ENCODE measurements at regions not wholly inside any gene's neighbourhood (a gene's known extent, or its start where the extent isn't known, plus 50 kb on each side); places are given as distances from the start of the nearest gene placed in this dataset.
A peak's percentile ranks its signal among the peaks of the same experiment; 100 is the strongest.

DNA sequence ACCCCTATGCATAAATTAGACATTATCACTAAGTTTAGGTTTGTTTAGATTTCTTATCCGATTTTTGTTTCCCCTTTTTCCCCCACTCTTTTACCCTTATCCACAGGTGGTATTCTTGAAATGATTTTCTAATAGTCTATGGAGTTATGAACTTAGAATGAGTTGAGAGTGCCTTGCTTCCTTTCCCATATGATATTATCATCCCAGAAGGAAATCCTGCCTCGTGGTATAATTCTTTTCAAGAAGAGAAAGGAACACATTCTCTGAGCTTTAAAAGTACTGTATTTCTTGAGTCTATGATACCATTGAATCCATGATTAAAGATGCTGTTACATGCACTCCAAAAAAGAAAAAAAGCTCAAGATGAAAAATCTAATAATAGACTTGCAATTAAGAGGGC, 76.9 kb upstream of the ADAMTSL1 start:
- dilution Hi-C loops (cut with MboI; ENCODE audit: extremely low pct_ligation_motif_present, low sequenced_read_pairs): no loop called here
- no peaks in the 10 kb centered on the region for H4K20me1 ChIP-seq (replicated peaks; ENCODE audit: control insufficient read depth, extremely low read depth, insufficient read depth, low read length)
- FAIRE-seq: no peak

DNA sequence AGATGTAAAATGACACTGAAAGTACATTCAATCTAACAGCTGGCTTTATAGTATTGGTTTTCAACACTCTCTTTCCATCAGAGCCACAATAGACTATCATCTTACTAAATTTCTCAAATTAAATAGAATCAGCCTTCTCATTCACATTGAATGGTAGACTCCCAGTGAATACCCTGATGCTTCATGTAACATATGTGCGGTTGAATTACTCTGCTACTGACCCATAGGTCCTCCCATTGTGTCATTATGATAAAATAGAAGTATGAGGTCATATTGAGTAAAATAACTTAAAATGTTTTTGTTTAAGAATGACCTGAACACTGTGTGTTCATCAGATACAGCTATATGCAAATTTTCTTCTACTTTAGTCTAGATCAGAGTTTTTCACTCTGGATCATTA, 75.9 kb upstream of the ADAMTSL1 start:
- Histone ChIP-seq H3K4me1 (ENCODE audit: control insufficient read depth, extremely low read depth, insufficient read depth, low read length) (peaks cover 35% of the 10 kb centered on the region), H3K79me2 (ENCODE audit: control insufficient read depth, insufficient read depth, low read length) (no peaks in the 10 kb centered on the region), H3K36me3 (ENCODE audit: control insufficient read depth in 2 of 2, extremely low read depth in 1 of 2, insufficient read depth in 2 of 2, low read length in 2 of 2) (no peaks in the 10 kb centered on the region), H3K27me3 (ENCODE audit: control insufficient read depth in 2 of 2, insufficient read depth in 2 of 2, low read length in 2 of 2) (no peaks in the 10 kb centered on the region), H3K4me2 (ENCODE audit: insufficient read depth, low read length) (no peak overlapping the region), H2AFZ (ENCODE audit: low read depth, low read length) (no peak overlapping the region), H3K9me3 (replicated peaks; ENCODE audit: control insufficient read depth, insufficient read depth, low read length) (no peaks in the 10 kb centered on the region), H3K9ac (replicated peaks; ENCODE audit: extremely low read depth, insufficient read depth, low read length) (no peak overlapping the region), H4K20me1 (replicated peaks; ENCODE audit: control insufficient read depth, extremely low read depth, insufficient read depth, low read length) (no peaks in the 10 kb centered on the region), H3K9me1 (replicated peaks; ENCODE audit: control insufficient read depth, extremely low read depth, insufficient read depth, low read length) (peaks cover 5% of the 10 kb centered on the region), H3K27ac (ENCODE audit: insufficient read depth, low read depth, low read length) (no peak overlapping the region), H3K4me3 (replicated peaks in 1 of 3; ENCODE audit: insufficient read depth in 1 of 3, low read depth in 1 of 3, low read length in 3 of 3) (no peak overlapping the region)
- DNase-seq (ENCODE audit: low read depth, low spot score): no peak
- BruUV-seq (replicated peaks): no TSS peak
- dilution Hi-C loops (cut with MboI; ENCODE audit: extremely low pct_ligation_motif_present, low sequenced_read_pairs): no loop called here
- no peak for TF ChIP-seq MYC (IDR thresholded peaks at IDR 0.05; ENCODE audit: low read depth, low read length)
- TF ChIP-seq JUN (IDR thresholded peaks at IDR 0.05; ENCODE audit: borderline replicate concordance, insufficient read depth, insufficient read length, low read depth): no peak
- ChIA-PET POLR2A (no interaction called here), CTCF (no interaction called here)
- no peak for FAIRE-seq
- intact Hi-C loops (cut with micrococcal nuclease): no loop called here

More for the DNA sequence above, 76.9 kb upstream of the ADAMTSL1 start:
- Histone ChIP-seq H3K36me3 (ENCODE audit: control insufficient read depth in 2 of 2, extremely low read depth in 1 of 2, insufficient read depth in 2 of 2, low read length in 2 of 2) (no peaks in the 10 kb centered on the region), H3K27ac (ENCODE audit: insufficient read depth, low read depth, low read length) (no peak overlapping the region), H3K4me2 (ENCODE audit: insufficient read depth, low read length) (peak overlapping the region; percentile 49), H3K9me3 (replicated peaks; ENCODE audit: control insufficient read depth, insufficient read depth, low read length) (no peaks in the 10 kb centered on the region), H3K4me1 (ENCODE audit: control insufficient read depth, extremely low read depth, insufficient read depth, low read length) (peaks cover 44% of the 10 kb centered on the region), H2AFZ (ENCODE audit: low read depth, low read length) (peak overlapping the region; percentile 52), H3K79me2 (ENCODE audit: control insufficient read depth, insufficient read depth, low read length) (no peaks in the 10 kb centered on the region), H3K27me3 (ENCODE audit: control insufficient read depth in 2 of 2, insufficient read depth in 2 of 2, low read length in 2 of 2) (no peaks in the 10 kb centered on the region), H3K9me1 (replicated peaks; ENCODE audit: control insufficient read depth, extremely low read depth, insufficient read depth, low read length) (peaks cover 5% of the 10 kb centered on the region), H3K9ac (replicated peaks; ENCODE audit: extremely low read depth, insufficient read depth, low read length) (no peak overlapping the region), H3K4me3 (replicated peaks in 1 of 3; ENCODE audit: insufficient read depth in 1 of 3, low read depth in 1 of 3, low read length in 3 of 3) (no peak overlapping the region)
- intact Hi-C loops (cut with micrococcal nuclease): no loop called here
- POLR2A ChIA-PET: no interaction called here
- BruUV-seq (replicated peaks): no TSS peak
- peak; percentile 68 for DNase-seq (ENCODE audit: low read depth, low spot score)
- CTCF ChIA-PET: interaction anchor here (0.5 to 4.3 kb wide), 10 partner anchors 11 to 652 kb away, joined by 3 to 61 read pairs (median 6); partner anchors contain the start of gene RRAGA
- peak; percentile 32 for TF ChIP-seq GATA2 (IDR thresholded peaks at IDR 0.05; ENCODE audit: insufficient read depth, insufficient read length, low read depth, low read length)
- no peak for TF ChIP-seq FOS (IDR thresholded peaks at IDR 0.05; ENCODE audit: borderline replicate concordance, insufficient read depth, low read length)
